IMR-90 (cell line): ENCODE measurements at regions not wholly inside any gene's neighbourhood (a gene's known extent, or its start where the extent isn't known, plus 50 kb on each side); places are given as distances from the start of the nearest gene placed in this dataset.

Source experiments
- ATAC-seq: fragments of 200-7000 bp; cut with Tn5 transposase; 2 replicates; pipeline ENCODE4 v1.9.1; 2020; ENCODE audit warnings: low read depth, mild to moderate bottlenecking, moderate library complexity
- BruUV-seq: library from RNA; stranded (reverse); fragments of 400-500 nt; replicated peaks from 2 replicates; lab custom pipeline; 2021; lab: Mats Ljungman, UMichigan
- CTCF ChIA-PET: fragments of 300-600 bp; formaldehyde crosslinking; extraction: SDS; loops from one replicate; lab custom pipeline; 2021; ENCODE audit warnings: antibody characterized with exemption; lab: Yijun Ruan, JAX
- POLR2A ChIA-PET: fragments of 300-600 bp; sonication (Branson Sonifier 250); formaldehyde crosslinking; loops from one replicate; lab custom pipeline; 2022; ENCODE audit warnings: antibody characterized with exemption; ENCODE audit not compliant: unreplicated experiment; lab: Charles Lee
- DNase-seq: peaks from one replicate; pipeline ENCODE4 v3.0.0; 2013
- H2AFZ ChIP-seq: replicated peaks from 2 replicates; pipeline ENCODE3; 2013; ENCODE audit warnings: low read length, mild to moderate bottlenecking; ENCODE audit not compliant: poor library complexity
- H2AK5ac ChIP-seq: 2 replicates; pipeline ENCODE4 v1.6.1; 2013; ENCODE audit warnings: low read depth, low read length, inconsistent platforms
- H2AK9ac ChIP-seq: replicated peaks from 2 replicates; pipeline ENCODE3; 2013; ENCODE audit warnings: mild to moderate bottlenecking, low read depth, low read length, moderate library complexity; ENCODE audit not compliant: poor library complexity
- H2BK120ac ChIP-seq: 2 replicates; pipeline ENCODE4 v1.6.1; 2013; ENCODE audit warnings: low read depth, low read length, inconsistent platforms
- H2BK15ac ChIP-seq: 3 replicates; pipeline ENCODE4 v1.6.1; 2013; ENCODE audit warnings: low read depth, low read length, inconsistent platforms
- H2BK20ac ChIP-seq: 2 replicates; pipeline ENCODE4 v1.6.1; 2013; ENCODE audit warnings: low read depth, mild to moderate bottlenecking, inconsistent platforms, low read length, moderate library complexity
- H2BK5ac ChIP-seq: 2 replicates; pipeline ENCODE4 v1.6.1; 2013; ENCODE audit warnings: mild to moderate bottlenecking, low read depth, low read length, inconsistent platforms; ENCODE audit not compliant: poor library complexity, severe bottlenecking
- H3K14ac ChIP-seq: replicated peaks from 2 replicates; pipeline ENCODE4 v1.6.1; 2013; ENCODE audit warnings: low read depth, low read length, inconsistent platforms
- H3K18ac ChIP-seq: 2 replicates; pipeline ENCODE4 v1.6.1; 2013; ENCODE audit warnings: low read depth, low read length, control low read depth
- H3K23ac ChIP-seq: 2 replicates; pipeline ENCODE4 v1.6.1; 2013; ENCODE audit warnings: low read depth, low read length, inconsistent platforms
- H3K27ac ChIP-seq: 2 replicates; pipeline ENCODE4 v1.5.1; 2013; ENCODE audit warnings: mild to moderate bottlenecking, control low read depth, low read length; ENCODE audit not compliant: insufficient read depth
- H3K27me3 ChIP-seq: 2 replicates; pipeline ENCODE4 v1.6.1; 2013; ENCODE audit warnings: low read length; ENCODE audit not compliant: control insufficient read depth, insufficient read depth
- H3K36me3 ChIP-seq: 2 replicates; pipeline ENCODE4 v1.6.1; 2013; ENCODE audit warnings: low read length, mixed read lengths; ENCODE audit not compliant: control insufficient read depth, insufficient read depth
- H3K4ac ChIP-seq: 2 replicates; pipeline ENCODE4 v1.6.1; 2013; ENCODE audit warnings: low read depth, low read length, inconsistent platforms
- H3K4me1 ChIP-seq: 2 replicates; pipeline ENCODE4 v1.6.1; 2013; ENCODE audit warnings: low read length, mixed read lengths; ENCODE audit not compliant: control insufficient read depth, insufficient read depth
- H3K4me2 ChIP-seq: 2 replicates; pipeline ENCODE4 v1.6.1; 2013; ENCODE audit warnings: low read depth, mild to moderate bottlenecking, control low read depth, low read length, moderate library complexity
- H3K4me3 ChIP-seq: 2 replicates; pipeline ENCODE4 v1.5.1; 2013; ENCODE audit warnings: low read depth, mild to moderate bottlenecking, control low read depth, low read length, moderate library complexity; ENCODE audit not compliant: insufficient read depth
- H3K56ac ChIP-seq: 2 replicates; pipeline ENCODE4 v1.6.1; 2013; ENCODE audit warnings: low read length, inconsistent platforms; ENCODE audit not compliant: insufficient read depth; ENCODE audit errors: extremely low read depth
- H3K79me1 ChIP-seq, 2 experiments: 2 replicates each; pipeline ENCODE4 v1.6.1; 2013; ENCODE audit warnings: low read length in 2 of 2, inconsistent platforms in 1 of 2, low read depth in 1 of 2
- H3K9ac ChIP-seq: 2 replicates; pipeline ENCODE4 v1.6.1; 2013; ENCODE audit warnings: low read depth, low read length, control low read depth
- H3K9me1 ChIP-seq: 2 replicates; pipeline ENCODE4 v1.6.1; 2013; ENCODE audit warnings: low read length, inconsistent platforms; ENCODE audit not compliant: insufficient read depth
- H3K9me3 ChIP-seq: 2 replicates; pipeline ENCODE4 v1.6.1; 2013; ENCODE audit warnings: low read length; ENCODE audit not compliant: control insufficient read depth, insufficient read depth
- H4K20me1 ChIP-seq: 2 replicates; pipeline ENCODE4 v1.6.1; 2013; ENCODE audit warnings: low read length, inconsistent platforms; ENCODE audit not compliant: insufficient read depth
- H4K5ac ChIP-seq: 2 replicates; pipeline ENCODE4 v1.6.1; 2013; ENCODE audit warnings: mild to moderate bottlenecking, low read depth, low read length, control low read depth
- H4K8ac ChIP-seq, 2 experiments: 2 replicates each; pipeline ENCODE4 v1.6.1; 2013; ENCODE audit warnings: low read depth in 2 of 2, low read length in 2 of 2, control low read depth in 1 of 2, inconsistent platforms in 1 of 2
- H4K91ac ChIP-seq: 2 replicates; pipeline ENCODE4 v1.6.1; 2013; ENCODE audit warnings: low read depth, low read length, inconsistent platforms; ENCODE audit not compliant: insufficient read depth
- CHD1 ChIP-seq: IDR thresholded peaks from 2 replicates; pipeline ENCODE4 v1.6.1; 2012; ENCODE audit warnings: low read depth, low read length, improper control_type of control experiment
- FOS ChIP-seq: fragments of 150-350 bp; IDR thresholded peaks from 2 replicates; pipeline ENCODE4 v1.6.1; 2016; ENCODE audit warnings: low read depth, low read length
- RAD21 ChIP-seq: IDR thresholded peaks from 2 replicates; pipeline ENCODE4 v1.6.1; 2012; ENCODE audit warnings: low read length, improper control_type of control experiment
- RFX5 ChIP-seq: IDR thresholded peaks from 2 replicates; pipeline ENCODE4 v1.8.0; 2012; ENCODE audit warnings: low read depth, mild to moderate bottlenecking, low read length, moderate library complexity
- WGBS, 2 experiments: methylation state at CpG; one replicate each; pipeline versions ENCODE4 v1.1.5 to v1.1.7; 2013; ENCODE audit warnings: missing lambda C conversion rate in 2 of 2; ENCODE audit not compliant: insufficient read length in 1 of 2; ENCODE audit errors: extremely low coverage in 2 of 2; 5-methylcytosine and 5-hydroxymethylcytosine counted together
- dilution Hi-C: fragments of 300-500 bp; cut with HindIII; formaldehyde crosslinking; loops from one replicate; pipeline ENCODE4 v1.14.3; 2018; ENCODE audit warnings: low sequenced_read_pairs; ENCODE audit not compliant: unreplicated experiment
- in situ Hi-C: fragments of 300-500 bp; cut with MboI; formaldehyde crosslinking; loops from 3 replicates; pipeline ENCODE4 v1.14.3; 2019; ENCODE audit warnings: low sequenced_read_pairs, inconsistent platforms, mixed read lengths
- intact Hi-C: fragments of 100-400 bp; cut with micrococcal nuclease; formaldehyde crosslinking; loops from 2 replicates; pipeline ENCODE4 v1.10.0; 2022
- TF ChIP-seq, protein P1 (sequence below): fragments of 150-350 bp; IDR thresholded peaks from 2 replicates; pipeline ENCODE4 v1.6.1; 2016; ENCODE audit warnings: low read depth, mild to moderate bottlenecking, low read length, moderate library complexity, borderline replicate concordance

- H2AK9ac ChIP-seq, result no peak overlapping the region
- no TSS peak for BruUV-seq
- no peak for ATAC-seq
- peak overlapping the region; percentile 43; the same call in 1 of the 2 replicates for H3K4ac ChIP-seq
- H3K79me1 ChIP-seq, result no peaks in the 10 kb centered on the region
- ChIA-PET POLR2A (no interaction called here), CTCF (interaction anchor here (0.5 kb wide), 1 partner anchor 40 kb away, joined by 3 read pairs; no protein-coding TSS in a partner anchor)
- DNase-seq, result no peak
- peak overlapping the region; percentile 8; the same call in 1 of the 3 replicates for H2BK15ac ChIP-seq
- intact Hi-C loops, result no loop called here
- no peak overlapping the region for H3K56ac ChIP-seq
- H3K4me2 ChIP-seq, result no peak overlapping the region
- no peak overlapping the region for H3K23ac ChIP-seq
- H3K9me3 ChIP-seq, result no peaks in the 10 kb centered on the region
- no peak overlapping the region for H3K18ac ChIP-seq
- 0 out of 2 replicates have a peak, but pooled peaks cover 2% of the 10 kb centered on the region for H3K4me1 ChIP-seq
- H2AFZ ChIP-seq, result peak overlapping the region; percentile 70
- no peak overlapping the region for H4K5ac ChIP-seq
- 0 out of 2 replicates have a peak overlapping the region, but pooled peaks have one; percentile 43 for H2AK5ac ChIP-seq
- H3K9ac ChIP-seq, result no peak overlapping the region
- H3K4me3 ChIP-seq, result no peak overlapping the region
- no peaks in the 10 kb centered on the region for H4K20me1 ChIP-seq
- dilution Hi-C loops, result no loop called here
- no peak overlapping the region for H3K27ac ChIP-seq
- peak overlapping the region; percentile 14; the same call in 1 of the 2 replicates for H2BK20ac ChIP-seq
- peak overlapping the region; percentile 56 for H3K14ac ChIP-seq
- no peak overlapping the region for H2BK5ac ChIP-seq
- H3K9me1 ChIP-seq, result no peaks in the 10 kb centered on the region
- no peak overlapping the region for H4K8ac ChIP-seq
- no CpG with 5 or more reads among the region's 3 CpGs for WGBS, 2 experiments
- TF ChIP-seq FOS, result no peak
- TF ChIP-seq, protein P1, sequence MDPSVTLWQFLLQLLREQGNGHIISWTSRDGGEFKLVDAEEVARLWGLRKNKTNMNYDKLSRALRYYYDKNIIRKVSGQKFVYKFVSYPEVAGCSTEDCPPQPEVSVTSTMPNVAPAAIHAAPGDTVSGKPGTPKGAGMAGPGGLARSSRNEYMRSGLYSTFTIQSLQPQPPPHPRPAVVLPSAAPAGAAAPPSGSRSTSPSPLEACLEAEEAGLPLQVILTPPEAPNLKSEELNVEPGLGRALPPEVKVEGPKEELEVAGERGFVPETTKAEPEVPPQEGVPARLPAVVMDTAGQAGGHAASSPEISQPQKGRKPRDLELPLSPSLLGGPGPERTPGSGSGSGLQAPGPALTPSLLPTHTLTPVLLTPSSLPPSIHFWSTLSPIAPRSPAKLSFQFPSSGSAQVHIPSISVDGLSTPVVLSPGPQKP, result no peak
- no peak for TF ChIP-seq RFX5
- TF ChIP-seq RAD21, result no peak
- TF ChIP-seq CHD1, result no peak
- H4K91ac ChIP-seq, result no peak overlapping the region; the same call in 1 of the 2 replicates
- in situ Hi-C loops, result no loop called here
- no peaks in the 10 kb centered on the region for H3K36me3 ChIP-seq
- peak overlapping the region; percentile 78 for H2BK120ac ChIP-seq
- H3K27me3 ChIP-seq, result no peaks in the 10 kb centered on the region
Observed at GRCh38 chr12:5230861-5231260, 187.2 kb downstream of the KCNA5 start.
